ENCODE measurements at regions not wholly inside any gene's neighbourhood (a gene's known extent, or its start where the extent isn't known, plus 50 kb on each side); places are given as distances from the start of the nearest gene placed in this dataset.
"Not testable (repeated sequence)": the region's sequence is repeated elsewhere in the genome, so short reads cannot be mapped to it uniquely, and the experiment has no call there.

DNA sequence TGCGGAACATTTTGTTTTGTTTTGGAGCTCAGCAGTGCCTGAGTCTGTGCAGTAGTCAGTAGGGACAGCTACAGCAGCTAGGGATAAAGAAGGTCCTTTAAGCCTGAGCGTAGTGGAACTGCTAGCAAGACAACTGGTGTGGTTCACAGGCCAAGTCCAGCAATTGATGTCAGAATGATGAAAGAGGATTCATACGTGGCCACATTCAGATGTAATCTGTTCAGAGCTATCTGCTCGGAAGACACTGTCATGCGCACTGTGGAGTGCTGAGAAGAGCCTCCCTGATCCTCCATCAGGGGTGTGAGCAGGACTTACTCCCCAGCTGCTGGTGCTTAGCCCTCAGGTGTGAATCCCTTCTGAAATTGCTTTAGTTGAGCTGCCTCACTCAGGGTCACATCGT is 79.6 kb upstream of the ANKRD1 start:
- ATAC-seq (ENCODE audit: low read depth) (no peak), DNase-seq (no peak)
- intact Hi-C loops (cut with micrococcal nuclease): no loop called here
- Mint-ChIP-seq H3K27ac (peak overlapping the region; percentile 93), H3K36me3 (ENCODE audit: low read depth) (peaks cover 8% of the 10 kb centered on the region), H3K4me3 (peak overlapping the region; percentile 56), H3K9me3 (peaks cover 12% of the 10 kb centered on the region), H3K27me3 (no peaks in the 10 kb centered on the region), H3K4me1 (peaks cover 70% of the 10 kb centered on the region)
- POLR2A ChIA-PET: interaction anchor here (1.0 to 3.6 kb wide), 6 partner anchors 10 to 220 kb away, joined by 3 to 36 read pairs (median 7); partner anchors contain the start of gene PCGF5
- TF ChIP-seq, protein P1, sequence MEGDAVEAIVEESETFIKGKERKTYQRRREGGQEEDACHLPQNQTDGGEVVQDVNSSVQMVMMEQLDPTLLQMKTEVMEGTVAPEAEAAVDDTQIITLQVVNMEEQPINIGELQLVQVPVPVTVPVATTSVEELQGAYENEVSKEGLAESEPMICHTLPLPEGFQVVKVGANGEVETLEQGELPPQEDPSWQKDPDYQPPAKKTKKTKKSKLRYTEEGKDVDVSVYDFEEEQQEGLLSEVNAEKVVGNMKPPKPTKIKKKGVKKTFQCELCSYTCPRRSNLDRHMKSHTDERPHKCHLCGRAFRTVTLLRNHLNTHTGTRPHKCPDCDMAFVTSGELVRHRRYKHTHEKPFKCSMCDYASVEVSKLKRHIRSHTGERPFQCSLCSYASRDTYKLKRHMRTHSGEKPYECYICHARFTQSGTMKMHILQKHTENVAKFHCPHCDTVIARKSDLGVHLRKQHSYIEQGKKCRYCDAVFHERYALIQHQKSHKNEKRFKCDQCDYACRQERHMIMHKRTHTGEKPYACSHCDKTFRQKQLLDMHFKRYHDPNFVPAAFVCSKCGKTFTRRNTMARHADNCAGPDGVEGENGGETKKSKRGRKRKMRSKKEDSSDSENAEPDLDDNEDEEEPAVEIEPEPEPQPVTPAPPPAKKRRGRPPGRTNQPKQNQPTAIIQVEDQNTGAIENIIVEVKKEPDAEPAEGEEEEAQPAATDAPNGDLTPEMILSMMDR (IDR thresholded peaks at IDR 0.05): no peak
- CTCF ChIA-PET: interaction anchor here (1.3 to 3.1 kb wide), 4 partner anchors 22 to 251 kb away, joined by 4 to 21 read pairs (median 6); no protein-coding TSS in a partner anchor

DNA sequence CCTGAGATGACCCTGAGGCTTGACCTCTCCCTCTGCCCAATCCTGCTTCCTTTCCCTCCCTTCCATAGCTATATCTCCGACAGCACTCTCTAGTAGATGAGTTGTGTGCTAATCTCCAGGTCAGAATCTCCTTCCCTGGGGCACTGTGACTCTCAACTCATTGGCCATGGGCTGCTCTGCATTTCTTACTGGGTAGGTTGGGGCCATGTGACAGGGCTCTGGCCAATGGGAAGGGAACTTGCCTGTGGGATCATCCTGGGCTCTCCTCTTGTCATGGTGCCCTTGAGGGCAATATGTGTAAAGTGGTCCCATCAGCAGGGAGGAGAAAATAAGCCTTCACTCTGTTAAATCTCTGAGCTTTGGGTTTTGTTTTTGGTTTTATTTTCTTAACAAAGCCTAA is 80.1 kb upstream of the ANKRD1 start:
- intact Hi-C loops (cut with micrococcal nuclease): no loop called here
- H3K36me3 Mint-ChIP-seq (ENCODE audit: low read depth): peaks cover 8% of the 10 kb centered on the region
- no peaks in the 10 kb centered on the region for H3K27me3 Mint-ChIP-seq
- H3K27ac Mint-ChIP-seq: peak overlapping the region; percentile 93
- H3K9me3 Mint-ChIP-seq: peaks cover 12% of the 10 kb centered on the region
- ATAC-seq (ENCODE audit: low read depth): no peak
- no peak overlapping the region for H3K4me3 Mint-ChIP-seq
- H3K4me1 Mint-ChIP-seq: peaks cover 75% of the 10 kb centered on the region
- DNase-seq: no peak
- ChIA-PET CTCF (interaction anchor here (1.3 to 3.7 kb wide), 4 partner anchors 22 to 250 kb away, joined by 4 to 21 read pairs (median 10); no protein-coding TSS in a partner anchor), POLR2A (interaction anchor here (2.1 to 3.6 kb wide), 3 partner anchors 22 to 162 kb away, joined by 9 to 36 read pairs (median 22); no protein-coding TSS in a partner anchor)
- TF ChIP-seq, protein P1 (IDR thresholded peaks at IDR 0.05): no peak

DNA sequence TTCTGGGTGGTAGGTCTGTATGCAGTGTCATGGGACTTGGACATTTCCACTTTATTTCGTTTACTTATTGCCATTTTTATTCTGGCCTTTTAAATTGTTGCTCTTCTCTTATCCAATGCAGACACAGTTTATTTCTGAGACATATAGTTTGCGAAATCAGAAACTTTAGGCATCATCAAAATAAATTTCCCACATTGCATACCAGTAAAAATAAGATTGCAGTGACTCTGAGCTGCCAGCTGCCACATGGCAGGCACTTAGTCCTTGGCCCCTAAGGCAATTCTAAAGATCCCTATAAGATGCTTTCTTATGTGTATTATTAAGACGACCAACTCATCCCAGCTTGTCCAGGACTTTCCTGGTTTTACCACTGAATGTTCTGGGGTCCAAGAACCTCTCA is 81.8 kb upstream of the ANKRD1 start:
- intact Hi-C loops (cut with micrococcal nuclease): no loop called here
- ChIA-PET CTCF (interaction anchor here (0.5 to 3.7 kb wide), 3 partner anchors 91 to 248 kb away, joined by 3 to 14 read pairs (median 3); no protein-coding TSS in a partner anchor), POLR2A (no interaction called here)
- Mint-ChIP-seq H3K27ac (peak overlapping the region; percentile 71), H3K9me3 (peaks cover 12% of the 10 kb centered on the region), H3K36me3 (ENCODE audit: low read depth) (peaks cover 8% of the 10 kb centered on the region), H3K4me1 (peaks cover 87% of the 10 kb centered on the region), H3K27me3 (no peaks in the 10 kb centered on the region), H3K4me3 (no peak overlapping the region)
- ATAC-seq (ENCODE audit: low read depth) (no peak), DNase-seq (no peak)
- TF ChIP-seq, protein P1 (IDR thresholded peaks at IDR 0.05): no peak

DNA sequence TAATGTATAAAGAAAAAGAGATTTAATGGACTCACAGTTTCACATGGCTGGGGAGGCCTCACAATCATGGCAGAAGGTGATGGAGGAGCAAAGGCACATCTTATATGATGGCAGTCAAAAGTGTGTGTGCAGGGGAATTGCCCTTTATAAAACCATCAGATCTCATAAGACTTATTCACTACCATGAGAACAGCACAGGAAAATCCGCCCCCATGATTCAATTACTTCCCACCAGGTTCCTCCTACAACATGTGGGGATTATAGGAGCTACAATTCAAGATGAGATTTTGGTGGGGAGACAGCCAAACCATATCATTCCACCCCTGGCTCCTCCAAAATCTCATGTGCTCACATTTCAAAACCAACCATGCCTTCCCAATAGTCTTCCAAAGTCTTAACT is 82.5 kb upstream of the ANKRD1 start:
- H3K27me3 Mint-ChIP-seq; intact Hi-C loops (cut with micrococcal nuclease); DNase-seq; ATAC-seq (ENCODE audit: low read depth); H3K4me3 Mint-ChIP-seq; H3K36me3 Mint-ChIP-seq (ENCODE audit: low read depth); POLR2A ChIA-PET: not testable (repeated sequence)
- H3K9me3 Mint-ChIP-seq: peaks cover 12% of the 10 kb centered on the region
- peaks cover 87% of the 10 kb centered on the region for H3K4me1 Mint-ChIP-seq
- CTCF ChIA-PET: interaction anchor here (3.7 kb wide), 1 partner anchor 247 kb away, joined by 14 read pairs; no protein-coding TSS in a partner anchor
- H3K27ac Mint-ChIP-seq: peak overlapping the region; percentile 71

DNA sequence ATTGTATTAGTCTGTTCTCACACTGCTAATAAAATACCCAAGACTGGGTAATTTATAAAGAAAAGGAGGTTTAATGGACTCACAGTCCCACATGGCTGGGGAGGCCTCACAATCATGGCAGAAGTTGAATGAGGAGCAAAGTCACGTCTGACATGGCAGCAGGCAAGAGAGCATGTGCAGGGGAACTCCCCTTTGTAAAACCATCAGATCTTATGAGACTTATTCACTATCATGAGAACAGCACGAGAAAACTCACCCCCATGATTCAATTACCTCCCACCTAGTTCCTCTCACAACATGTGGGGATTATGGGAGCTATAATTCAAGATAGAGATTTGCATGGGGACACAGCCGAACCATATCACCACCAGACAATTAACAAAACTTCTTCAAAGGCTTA is 84.4 kb upstream of the ANKRD1 start:
- not testable (repeated sequence) for DNase-seq; ATAC-seq (ENCODE audit: low read depth); H3K9me3 Mint-ChIP-seq; H3K27me3 Mint-ChIP-seq; H3K36me3 Mint-ChIP-seq (ENCODE audit: low read depth)
- POLR2A ChIA-PET: interaction anchor here (0.6 to 3.2 kb wide), 13 partner anchors 9 to 247 kb away, joined by 3 to 35 read pairs (median 4); no protein-coding TSS in a partner anchor
- H3K4me1 Mint-ChIP-seq: peaks cover 84% of the 10 kb centered on the region
- intact Hi-C loops (cut with micrococcal nuclease): loop anchor here (5.0 kb wide), 2 partner anchors 197 to 792 kb away; partner anchors contain the start of gene TNKS2
- peak overlapping the region; percentile 91 for H3K27ac Mint-ChIP-seq
- CTCF ChIA-PET: interaction anchor here (0.5 to 3.5 kb wide), 22 partner anchors 13 to 282 kb away, joined by 3 to 148 read pairs (median 4); partner anchors contain the start of genes ANKRD1 and PCGF5
- peak overlapping the region; percentile 36 for H3K4me3 Mint-ChIP-seq

Measured in activated B cell treated with CpG ODN at 0.5 μM for 24 hours (primary cell).